K562 (cell line): ENCODE measurements at regions not wholly inside any gene's neighbourhood (a gene's known extent, or its start where the extent isn't known, plus 50 kb on each side); places are given as distances from the start of the nearest gene placed in this dataset.

Experiments used
- AFF4 ChIP-seq: sonication (generic); formaldehyde crosslinking; IDR thresholded peaks from 2 replicates; pipeline ENCODE4 v1.8.0; 2023; ENCODE audit warnings: mild to moderate bottlenecking, missing genetic modification reagents
- BRCA1 ChIP-seq, 2 experiments: fragments of 450-650 bp in 1 of 2; sonication (generic) in 1 of 2; formaldehyde crosslinking in 1 of 2; IDR thresholded peaks; 2 replicates each; pipeline versions ENCODE4 v1.5.0 to v1.6.1; 2017 to 2020; ENCODE audit warnings: mild to moderate bottlenecking in 1 of 2, missing genetic modification reagents in 1 of 2
- HMG20B ChIP-seq: fragments of 250-450 bp; sonication (Bioruptor Pico); IDR thresholded peaks from 2 replicates; pipeline ENCODE4 v1.5.0; 2021; ENCODE audit warnings: mild to moderate bottlenecking
- KDM4B ChIP-seq, 2 experiments: fragments of 450-650 bp in 1 of 2; sonication (generic) in 1 of 2; IDR thresholded peaks; 2 replicates each; pipeline ENCODE4 v1.6.1; 2016 to 2017; ENCODE audit warnings: borderline replicate concordance in 2 of 2, antibody characterized with exemption in 1 of 2, low read depth in 1 of 2, mild to moderate bottlenecking in 1 of 2
- MBD2 ChIP-seq: sonication (generic); IDR thresholded peaks from 2 replicates; pipeline ENCODE4 v1.6.1; 2016; ENCODE audit warnings: low read depth, borderline replicate concordance
- MEF2D ChIP-seq: conservative IDR thresholded peaks from 2 replicates; pipeline ENCODE4 v1.6.1; 2016; ENCODE audit warnings: low read depth, missing genetic modification characterization, missing compliant biosample characterization
- NCOR1 ChIP-seq: fragments of 450-650 bp; IDR thresholded peaks from 2 replicates; pipeline ENCODE4 v1.6.1; 2016; ENCODE audit warnings: mild to moderate bottlenecking, moderate library complexity
- PCBP1 ChIP-seq: fragments of 200-400 bp; formaldehyde crosslinking; IDR thresholded peaks from 2 replicates; pipeline ENCODE4 v1.6.1; 2018; ENCODE audit warnings: mild to moderate bottlenecking, low read depth, low read length; ENCODE audit not compliant: poor library complexity, severe bottlenecking
- POLR2B ChIP-seq: fragments of 450-650 bp; IDR thresholded peaks from 2 replicates; pipeline ENCODE4 v1.6.1; 2018; ENCODE audit warnings: low read depth; ENCODE audit not compliant: partially characterized antibody
- RUNX1 ChIP-seq: sonication (generic); IDR thresholded peaks from 2 replicates; pipeline ENCODE4 v1.6.1; 2016; ENCODE audit warnings: antibody characterized with exemption, low read depth
- THAP7 ChIP-seq: fragments of 250-450 bp; sonication (Bioruptor Pico); IDR thresholded peaks from 2 replicates; pipeline ENCODE4 v1.5.0; 2021
- ZBTB11 ChIP-seq, 3 experiments: fragments of 200-800 bp in 1 of 3; fragments of 250-450 bp in 1 of 3; fragments of 450-650 bp in 1 of 3; sonication (Bioruptor Pico) in 1 of 3; sonication (Bioruptor generic) in 1 of 3; formaldehyde crosslinking in 1 of 3; IDR thresholded peaks; 2 replicates each; pipeline versions ENCODE4 v1.6.1 to v1.8.0; 2016 to 2022; ENCODE audit warnings: mild to moderate bottlenecking in 2 of 3, missing genetic modification characterization in 2 of 3, missing compliant biosample characterization in 1 of 3, moderate library complexity in 1 of 3
- ZBTB7A ChIP-seq: IDR thresholded peaks from 2 replicates; pipeline ENCODE4 v1.6.1; 2011; ENCODE audit warnings: low read depth, mild to moderate bottlenecking, low read length, moderate library complexity, borderline replicate concordance; ENCODE audit not compliant: control insufficient read depth
- ZC3H4 ChIP-seq: sonication (generic); formaldehyde crosslinking; IDR thresholded peaks from 2 replicates; pipeline ENCODE4 v1.9.0; 2021; ENCODE audit warnings: missing genetic modification reagents, borderline replicate concordance
- ZNF75A ChIP-seq: fragments of 450-650 bp; formaldehyde crosslinking; IDR thresholded peaks from 2 replicates; pipeline ENCODE4 v1.4.0; 2020; ENCODE audit warnings: mild to moderate bottlenecking
- TF ChIP-seq, protein P1 (sequence below), 2 experiments: fragments of 450-650 bp in 1 of 2; IDR thresholded peaks; 2 replicates each; pipeline ENCODE4 v1.6.1; 2011 to 2017; ENCODE audit warnings: low read depth in 2 of 2, antibody characterized with exemption in 1 of 2, borderline replicate concordance in 1 of 2, low read length in 1 of 2, mild to moderate bottlenecking in 1 of 2, mixed read lengths in 1 of 2; ENCODE audit not compliant: control insufficient read depth in 1 of 2

GRCh38 chr1:65066419-65066765 is 81.6 kb upstream of the AK4 start (continued):
- TF ChIP-seq ZBTB11 (CRISPR knock-in tag; IDR thresholded peaks at IDR 0.05), result no peak
- TF ChIP-seq, protein P1, sequence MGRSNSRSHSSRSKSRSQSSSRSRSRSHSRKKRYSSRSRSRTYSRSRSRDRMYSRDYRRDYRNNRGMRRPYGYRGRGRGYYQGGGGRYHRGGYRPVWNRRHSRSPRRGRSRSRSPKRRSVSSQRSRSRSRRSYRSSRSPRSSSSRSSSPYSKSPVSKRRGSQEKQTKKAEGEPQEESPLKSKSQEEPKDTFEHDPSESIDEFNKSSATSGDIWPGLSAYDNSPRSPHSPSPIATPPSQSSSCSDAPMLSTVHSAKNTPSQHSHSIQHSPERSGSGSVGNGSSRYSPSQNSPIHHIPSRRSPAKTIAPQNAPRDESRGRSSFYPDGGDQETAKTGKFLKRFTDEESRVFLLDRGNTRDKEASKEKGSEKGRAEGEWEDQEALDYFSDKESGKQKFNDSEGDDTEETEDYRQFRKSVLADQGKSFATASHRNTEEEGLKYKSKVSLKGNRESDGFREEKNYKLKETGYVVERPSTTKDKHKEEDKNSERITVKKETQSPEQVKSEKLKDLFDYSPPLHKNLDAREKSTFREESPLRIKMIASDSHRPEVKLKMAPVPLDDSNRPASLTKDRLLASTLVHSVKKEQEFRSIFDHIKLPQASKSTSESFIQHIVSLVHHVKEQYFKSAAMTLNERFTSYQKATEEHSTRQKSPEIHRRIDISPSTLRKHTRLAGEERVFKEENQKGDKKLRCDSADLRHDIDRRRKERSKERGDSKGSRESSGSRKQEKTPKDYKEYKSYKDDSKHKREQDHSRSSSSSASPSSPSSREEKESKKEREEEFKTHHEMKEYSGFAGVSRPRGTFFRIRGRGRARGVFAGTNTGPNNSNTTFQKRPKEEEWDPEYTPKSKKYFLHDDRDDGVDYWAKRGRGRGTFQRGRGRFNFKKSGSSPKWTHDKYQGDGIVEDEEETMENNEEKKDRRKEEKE (IDR thresholded peaks at IDR 0.05; ENCODE audit: borderline replicate concordance in 1 of 2, control insufficient read depth in 1 of 2, low read depth in 2 of 2, low read length in 1 of 2), result 0 out of 4 replicates have a peak, but pooled peaks of 1 of the 2 experiments have one; percentile 0
- TF ChIP-seq KDM4B (IDR thresholded peaks at IDR 0.05; ENCODE audit: borderline replicate concordance in 2 of 2, low read depth in 1 of 2), result 0 out of 4 replicates have a peak, but pooled peaks of 1 of the 2 experiments have one; percentile 39
- TF ChIP-seq ZNF75A (CRISPR knock-in tag), result no peak
- TF ChIP-seq ZBTB7A, result peak; percentile 34; the same call in 1 of the 2 replicates
- TF ChIP-seq POLR2B, result peak; percentile 34
- no peak for TF ChIP-seq HMG20B
- TF ChIP-seq PCBP1, result peak; percentile 2
- TF ChIP-seq RUNX1, result no peak
- no peak for TF ChIP-seq MEF2D (tag)
- TF ChIP-seq BRCA1 (IDR thresholded peaks at IDR 0.05), result no peak
- TF ChIP-seq BRCA1 (CRISPR knock-in tag; IDR thresholded peaks at IDR 0.05), result no peak
- TF ChIP-seq MBD2, result peak; percentile 50; the same call in 1 of the 2 replicates
- TF ChIP-seq ZC3H4 (CRISPR knock-in tag), result no peak
- peak; percentile 53; the same call in 1 of the 2 replicates for TF ChIP-seq NCOR1
- TF ChIP-seq AFF4, result no peak
- no peak for TF ChIP-seq THAP7 (CRISPR knock-in tag)
